NCI-H1694 treated with DMSO at 0.1 percent for 48 hours (cell line): ENCODE measurements at regions not wholly inside any gene's neighbourhood (a gene's known extent, or its start where the extent isn't known, plus 50 kb on each side); places are given as distances from the start of the nearest gene placed in this dataset.

Source experiments
- DNase-seq: peaks from one replicate; lab custom pipeline; 2025; lab: John Stamatoyannopoulos, UW

DNA sequence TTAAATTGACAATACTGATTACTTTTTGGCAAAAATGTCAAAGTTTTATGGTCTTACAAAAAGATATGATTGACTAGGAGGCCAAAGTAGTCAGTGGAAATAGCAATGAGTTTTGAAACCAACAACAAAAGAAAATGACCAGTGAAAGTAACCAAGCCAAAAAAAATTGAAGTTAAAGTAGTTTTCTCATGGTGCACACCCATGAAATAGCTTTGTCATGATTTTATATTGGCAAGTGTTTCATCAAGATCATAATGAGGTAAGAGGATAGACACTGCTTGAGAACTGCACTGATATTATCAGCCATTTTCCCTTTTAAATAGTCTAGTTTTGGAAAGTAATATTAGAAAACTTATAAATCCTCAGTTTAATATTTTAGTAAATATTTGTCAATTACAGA is 206.2 kb upstream of the ADAMTS5 start:
- DNase-seq = no peak

DNA sequence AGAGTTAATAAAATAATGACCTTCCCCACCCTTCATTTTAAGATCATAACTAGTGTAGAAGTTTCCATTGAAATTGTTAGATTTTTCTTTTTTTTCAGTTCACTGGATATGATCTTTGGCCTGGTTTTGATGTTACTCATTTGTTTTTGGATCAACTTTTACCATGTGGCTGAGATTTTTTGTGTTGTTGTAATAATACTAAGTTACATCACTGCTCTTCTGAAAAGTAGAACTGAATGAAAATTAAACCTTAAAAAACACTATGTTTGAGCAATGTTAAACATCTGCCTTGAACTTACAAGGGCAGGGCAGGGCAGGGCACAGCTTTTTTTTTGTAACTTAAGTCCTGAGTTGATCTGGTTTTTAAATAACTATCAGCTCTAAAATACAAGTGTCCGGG is 204.8 kb upstream of the ADAMTS5 start:
- DNase-seq = no peak

DNA sequence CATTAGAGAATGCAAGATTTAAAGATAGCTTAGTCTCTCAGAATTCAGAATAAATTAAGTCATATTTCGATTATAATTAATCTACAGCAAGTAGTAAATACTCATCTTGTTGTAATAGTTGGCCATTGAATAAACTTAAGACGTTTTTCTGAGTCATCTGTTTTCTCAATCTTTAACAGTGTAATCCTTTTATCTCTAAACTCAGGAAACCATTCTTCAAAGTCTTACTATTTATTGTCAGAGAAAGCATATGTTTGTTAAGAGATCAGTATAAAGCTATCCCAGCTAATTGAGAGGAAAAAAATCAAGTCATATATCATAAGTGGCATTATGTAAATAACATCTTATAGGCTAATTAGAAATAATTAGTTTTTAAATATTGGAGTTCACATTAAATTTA is 201.2 kb upstream of the ADAMTS5 start:
- DNase-seq = no peak

DNA sequence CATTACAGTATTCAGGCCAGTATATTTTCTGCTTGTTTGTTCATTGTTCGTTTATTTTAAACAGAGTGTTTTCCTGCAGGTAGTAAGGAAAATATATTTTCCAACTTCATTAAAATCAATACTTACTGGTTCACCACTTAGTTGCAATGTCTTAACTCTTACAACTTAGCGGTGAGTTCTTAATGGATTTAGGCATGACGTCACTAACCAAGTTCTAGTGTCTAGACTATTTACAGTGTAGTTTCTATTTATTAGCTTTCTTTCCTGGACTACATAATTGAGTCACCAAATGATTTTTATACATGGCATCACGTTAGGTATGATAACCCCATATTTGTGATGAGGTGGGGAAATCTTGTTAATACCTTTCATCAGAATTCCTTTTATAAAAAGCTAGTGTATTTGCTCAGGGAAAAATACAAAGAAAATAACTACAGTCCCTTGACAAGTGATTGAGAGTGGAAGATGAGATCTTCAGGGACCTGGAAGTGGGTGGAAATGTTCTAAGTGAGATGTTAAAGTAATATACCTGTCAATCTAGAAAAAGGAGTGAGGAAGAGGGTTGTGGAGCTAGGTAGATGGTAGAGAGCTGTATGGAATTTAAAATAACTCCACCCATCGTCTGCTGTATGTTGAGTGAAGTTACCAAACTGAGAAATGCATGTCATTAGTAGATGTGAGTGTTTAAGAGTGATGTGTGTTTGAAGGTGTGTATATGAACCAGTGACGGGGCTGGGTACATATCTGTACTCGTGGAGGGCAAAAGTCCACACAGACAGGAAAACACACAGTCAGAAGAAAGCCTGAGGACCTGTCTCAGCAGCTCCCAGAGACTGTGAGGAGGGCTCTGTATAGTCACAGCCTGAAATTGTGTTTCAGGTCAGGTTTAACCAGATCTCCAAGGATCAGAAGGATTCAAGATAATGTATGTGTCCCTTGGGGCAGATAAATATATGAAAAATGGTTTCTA is 197.6 kb upstream of the ADAMTS5 start:
- DNase-seq = no peak

DNA sequence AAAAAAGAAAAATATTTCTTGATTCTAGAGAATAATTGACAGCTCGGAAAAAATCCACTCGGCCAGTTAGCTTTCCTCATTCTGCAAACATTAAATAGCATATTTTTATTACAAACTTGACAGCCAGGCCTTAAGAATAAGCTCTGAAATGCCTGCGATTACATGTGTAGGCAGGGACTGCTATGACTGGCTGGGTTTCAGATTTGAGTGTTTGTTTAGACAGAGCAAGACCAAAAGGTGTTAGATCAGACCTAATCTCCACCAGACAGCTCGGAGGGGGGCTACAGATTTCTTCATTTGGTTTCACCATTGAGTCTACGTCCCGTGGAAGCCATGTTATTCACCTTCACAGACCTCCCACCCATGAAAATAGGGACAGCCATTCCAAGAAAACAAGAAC is 192.1 kb upstream of the ADAMTS5 start:
- DNase-seq = no peak

DNA sequence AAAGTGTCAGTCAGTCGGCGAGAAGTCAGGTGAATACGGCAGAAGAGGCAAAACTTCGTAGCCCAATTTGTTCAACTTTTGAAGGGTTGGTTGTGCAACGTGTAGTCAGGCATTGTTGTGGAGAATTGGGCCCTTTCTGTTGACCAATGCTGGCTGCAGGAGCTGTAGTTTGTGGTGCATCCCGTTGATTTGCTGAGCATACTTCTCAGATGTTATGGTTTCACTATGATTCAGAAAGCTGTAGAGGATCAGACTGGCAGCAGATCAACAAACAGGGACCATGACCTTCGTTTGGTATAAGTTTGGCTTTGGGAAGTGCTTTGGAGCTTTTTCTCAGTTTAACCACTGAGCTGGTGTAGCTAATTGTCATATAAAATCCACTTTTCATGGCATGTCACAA is 190.2 kb upstream of the ADAMTS5 start:
- no peak for DNase-seq

DNA sequence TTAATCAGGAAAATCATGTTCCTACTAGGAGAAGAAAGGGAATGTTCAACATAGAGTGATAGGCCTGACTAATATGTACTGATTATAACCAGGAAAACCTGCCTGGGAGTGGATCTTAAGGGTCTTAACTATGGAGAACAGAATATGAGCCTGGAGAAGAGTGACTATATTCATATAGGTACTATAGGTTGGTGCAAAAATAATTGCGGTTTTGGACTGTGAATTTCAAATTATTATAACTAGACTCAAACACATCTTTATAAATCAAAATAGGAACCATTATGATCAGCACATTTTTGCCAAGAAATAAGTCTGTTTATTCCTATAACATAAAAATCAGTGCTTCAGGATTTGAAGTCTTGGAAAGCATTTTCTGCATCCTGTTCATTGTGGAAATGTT is 189.8 kb upstream of the ADAMTS5 start:
- DNase-seq = no peak

DNA sequence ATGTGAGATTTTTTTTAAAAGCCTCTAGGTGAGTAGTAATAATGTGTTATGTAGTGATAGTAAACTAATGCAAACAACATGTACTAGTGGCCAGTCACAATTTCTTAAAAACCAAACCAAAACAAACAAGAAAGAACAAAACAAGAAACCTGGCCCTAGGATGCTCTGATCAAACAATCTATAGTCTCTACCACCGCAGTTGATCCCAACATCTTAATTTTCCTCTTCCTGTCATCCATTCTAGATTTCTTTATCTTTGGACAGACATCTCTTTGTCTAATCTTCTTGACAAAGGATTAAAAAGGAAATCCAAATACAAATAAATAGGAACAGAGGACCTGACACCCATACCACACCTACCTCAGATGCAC is 188.2 kb upstream of the ADAMTS5 start:
- DNase-seq = no peak

DNA sequence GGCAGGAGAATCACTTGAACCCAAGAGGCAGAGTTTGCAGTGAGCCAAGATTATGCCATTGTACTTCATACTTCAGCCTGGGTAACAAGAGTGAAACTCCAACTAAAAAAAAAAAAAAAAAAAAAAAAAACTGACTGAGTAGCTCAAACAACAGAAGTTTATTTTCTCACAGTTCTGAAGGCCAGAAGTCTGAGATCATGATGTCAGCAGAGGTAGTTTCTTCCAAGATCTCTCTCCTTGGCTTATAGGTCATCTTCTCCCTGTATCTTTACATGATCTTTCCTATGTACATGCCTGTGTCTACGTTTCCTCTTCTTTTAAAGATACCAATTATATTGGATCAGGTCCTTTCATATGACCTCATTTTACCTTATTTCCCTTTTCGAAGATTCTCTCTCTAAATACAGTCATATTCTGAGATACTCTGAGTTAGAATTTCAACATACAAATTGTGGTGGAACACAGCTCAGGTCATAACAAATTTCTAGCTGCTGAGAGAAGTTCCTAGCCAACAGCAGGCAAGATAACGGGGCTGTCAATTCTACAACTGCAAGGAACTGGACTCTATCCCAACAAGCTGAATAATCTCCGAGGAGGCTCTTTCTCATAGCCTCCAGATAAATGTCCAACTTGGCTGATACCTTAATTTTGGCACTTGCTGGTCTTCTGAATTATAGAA is 187.7 kb upstream of the ADAMTS5 start:
- no peak for DNase-seq

DNA sequence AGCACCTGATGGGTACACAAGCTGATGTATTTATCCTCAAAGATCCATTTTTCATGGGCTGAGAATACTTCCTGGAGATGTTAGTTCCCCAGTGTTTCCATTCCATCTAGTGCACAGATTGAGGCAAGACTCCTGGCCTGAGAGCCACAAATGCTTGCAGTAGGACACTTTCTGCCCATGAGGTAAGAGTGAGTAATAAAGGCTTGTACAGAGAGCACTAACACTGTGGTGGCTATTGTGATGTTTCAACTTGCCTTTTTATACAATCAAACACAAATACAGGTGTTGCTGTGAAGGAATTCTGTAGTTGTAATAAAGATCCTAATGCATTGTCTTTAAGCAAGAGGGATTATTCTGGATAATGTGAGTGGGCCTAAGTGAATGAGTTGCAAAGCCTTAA is 186.1 kb upstream of the ADAMTS5 start:
- DNase-seq = no peak

DNA sequence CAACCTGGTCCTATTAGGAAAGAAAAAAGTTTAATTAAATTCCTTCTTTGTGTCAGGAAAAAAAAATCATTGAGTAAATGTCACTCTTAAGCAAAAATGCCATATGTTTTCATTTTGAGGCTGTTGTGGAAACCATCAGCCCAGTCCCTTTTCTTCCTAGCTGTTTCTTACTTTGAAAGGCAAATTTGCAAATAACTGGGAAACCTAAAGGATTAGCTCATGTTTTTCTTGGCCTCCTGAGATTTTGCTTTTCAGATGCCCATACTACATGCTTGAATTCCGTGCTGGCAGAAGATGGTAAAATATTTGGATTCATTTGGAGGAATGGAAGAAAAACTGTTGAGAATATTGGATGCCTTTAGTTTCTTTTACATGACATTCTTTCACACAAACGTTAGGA is 182.1 kb upstream of the ADAMTS5 start:
- DNase-seq = no peak

DNA sequence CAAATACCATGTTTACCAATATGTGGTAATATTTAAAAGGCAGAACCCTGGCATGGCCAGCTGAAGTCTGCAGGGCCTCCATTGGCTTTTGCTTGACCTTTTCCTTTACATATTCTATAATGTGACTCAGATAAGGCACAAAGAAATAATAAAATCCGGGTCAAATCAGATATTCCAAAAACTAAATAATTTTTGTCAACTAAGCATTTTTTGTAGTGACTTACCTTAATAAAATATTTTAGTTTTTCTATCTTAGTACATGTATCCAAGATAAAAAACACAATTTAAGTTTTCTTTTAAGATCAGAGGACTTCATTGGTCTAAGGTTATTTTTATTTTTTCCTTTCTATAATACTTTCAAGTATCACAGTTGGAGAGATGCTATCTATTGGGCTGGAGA is 179.4 kb upstream of the ADAMTS5 start:
- no peak for DNase-seq

DNA sequence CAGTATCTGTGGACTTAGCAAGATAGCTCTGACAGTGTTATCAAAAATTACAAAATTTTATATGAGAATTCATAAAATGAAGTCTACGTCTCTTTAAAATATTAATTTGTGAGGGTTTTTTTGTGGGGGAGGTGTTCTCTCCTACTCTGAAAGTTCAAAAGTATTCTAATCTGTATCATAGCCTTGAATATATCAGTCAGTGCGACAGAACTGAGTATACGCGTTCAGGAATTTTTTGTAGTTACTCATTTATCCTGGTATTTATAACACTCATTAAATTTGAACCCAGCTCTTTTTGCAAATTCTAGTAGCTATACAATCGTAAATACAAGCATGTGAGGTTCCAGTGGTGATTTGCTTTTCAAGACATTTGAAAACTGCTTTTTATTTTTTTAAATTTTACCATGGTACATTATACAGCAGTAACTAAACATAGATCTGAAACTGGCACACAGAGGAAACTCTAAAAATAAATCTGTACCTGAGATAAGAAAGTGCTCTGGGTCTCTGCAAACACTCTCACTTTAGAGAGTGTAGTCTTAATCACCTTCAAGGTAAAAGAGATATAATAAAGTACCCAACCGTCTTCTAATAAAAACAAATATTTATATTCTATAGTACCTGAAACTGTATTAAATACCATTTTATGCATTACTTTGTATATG is 178.4 kb upstream of the ADAMTS5 start:
- DNase-seq = no peak

DNA sequence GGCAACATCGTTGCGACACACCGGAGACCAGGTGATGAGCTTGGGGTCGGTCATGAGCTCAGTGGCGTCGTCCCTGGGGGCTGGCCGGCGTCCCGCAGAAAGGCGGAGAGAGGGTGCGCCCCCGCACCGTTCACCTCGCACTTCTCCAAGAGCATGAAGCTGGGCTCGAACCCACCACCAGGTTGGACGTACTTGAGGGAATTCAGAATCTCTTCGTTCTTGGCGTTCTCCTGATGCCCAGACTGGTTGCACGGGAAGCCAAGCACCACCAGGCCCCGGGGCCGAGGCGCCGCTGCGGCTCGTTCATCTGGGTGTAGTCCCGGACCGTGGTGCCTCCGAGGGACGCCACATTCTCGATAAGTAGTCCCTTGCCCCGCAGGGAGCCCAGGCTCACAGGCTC is 176.6 kb upstream of the ADAMTS5 start:
- no peak for DNase-seq

DNA sequence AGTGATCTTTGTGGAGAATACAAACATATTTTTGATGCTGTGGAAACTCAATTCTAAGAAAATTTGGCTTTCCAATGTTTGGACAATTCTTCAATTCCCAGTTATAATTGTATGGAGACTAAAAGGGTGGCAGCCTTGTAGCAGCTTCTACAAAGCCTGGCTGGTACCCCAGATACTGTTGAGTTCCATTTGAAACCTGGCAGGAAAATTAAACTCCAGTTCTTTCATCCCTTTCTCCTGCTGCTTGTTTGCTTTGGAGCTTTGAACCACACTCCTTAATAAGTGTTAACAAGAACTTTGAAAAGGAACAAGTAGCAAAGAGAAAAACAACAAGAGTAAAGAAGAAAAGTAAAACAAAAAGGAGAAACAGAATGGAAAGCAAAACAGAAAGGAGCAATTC is 172.6 kb upstream of the ADAMTS5 start:
- DNase-seq = no peak

DNA sequence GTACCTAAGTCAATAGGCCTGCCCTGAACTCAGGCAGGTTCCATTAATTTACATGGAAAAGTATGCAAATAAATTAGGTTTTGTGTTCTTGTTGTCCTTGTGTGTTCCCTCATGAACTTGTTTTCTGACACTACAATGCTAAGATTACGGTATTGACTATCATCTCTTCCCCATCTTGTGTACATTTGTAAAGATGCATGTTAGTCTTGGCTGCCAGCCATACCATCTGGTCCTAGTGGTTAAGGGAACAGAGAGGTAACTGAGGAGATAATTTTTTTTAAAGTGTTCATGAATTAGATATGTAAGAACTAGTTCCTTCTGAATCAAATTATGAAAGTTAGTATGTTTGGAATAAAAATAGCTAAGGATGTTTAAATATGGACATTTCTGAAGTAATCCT is 167.6 kb upstream of the ADAMTS5 start:
- DNase-seq = peak; percentile 92

DNA sequence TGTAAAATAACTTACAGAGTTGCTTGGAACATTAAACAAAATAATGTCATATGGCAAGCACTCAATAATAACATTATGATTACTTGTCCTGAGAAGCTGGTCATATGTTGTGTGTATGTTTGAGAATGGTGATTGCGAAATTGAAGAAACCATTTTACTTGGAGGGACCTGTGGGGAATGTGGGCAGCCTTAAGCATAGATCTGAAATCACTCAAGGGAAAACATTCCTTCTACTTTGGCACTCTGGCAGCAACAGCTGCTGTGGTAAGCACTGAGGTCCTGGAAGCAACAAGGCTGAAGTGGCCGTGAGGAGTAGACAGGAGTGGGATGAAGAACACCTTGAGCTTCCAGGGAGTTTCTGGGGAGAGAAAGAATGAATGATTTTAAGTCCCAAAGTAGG is 165.4 kb upstream of the ADAMTS5 start:
- no peak for DNase-seq

DNA sequence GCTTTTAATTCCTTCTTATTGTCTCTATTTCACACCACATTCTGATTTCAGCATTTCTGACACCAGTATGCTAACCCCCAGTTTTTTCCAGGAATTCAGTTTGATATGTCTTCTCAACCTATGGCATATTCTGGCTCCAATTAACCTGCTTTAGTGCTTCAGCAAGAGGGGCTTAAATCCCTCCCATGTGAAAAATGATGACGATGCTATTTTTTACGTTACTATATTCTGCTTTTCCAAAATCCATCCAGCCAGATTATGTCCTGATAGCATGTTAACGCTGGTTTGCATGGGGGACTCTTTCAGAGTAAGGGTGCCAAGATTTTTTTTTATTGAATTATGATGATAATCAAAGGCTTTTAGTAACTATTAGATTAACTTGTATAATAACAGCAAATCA is 163.3 kb upstream of the ADAMTS5 start:
- no peak for DNase-seq

DNA sequence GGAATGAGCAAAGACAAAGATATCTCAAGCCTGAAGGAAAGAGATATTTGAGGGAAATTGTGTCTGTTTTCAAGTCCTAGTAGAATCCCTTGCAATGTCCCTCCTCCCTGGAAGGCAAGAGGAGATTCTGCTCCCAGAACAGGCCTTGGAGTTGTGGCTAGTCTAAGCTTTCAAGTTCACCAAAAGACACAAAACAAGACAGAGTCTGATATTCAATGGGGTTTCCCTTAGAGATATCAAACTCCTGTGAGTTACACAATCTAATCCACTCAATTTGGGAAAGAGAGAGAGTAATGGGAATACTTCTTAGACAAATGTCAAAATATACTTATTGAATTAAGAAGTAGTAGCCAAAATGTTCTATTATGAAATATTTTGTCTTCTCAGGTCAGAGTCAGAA is 162.8 kb upstream of the ADAMTS5 start:
- DNase-seq = no peak

DNA sequence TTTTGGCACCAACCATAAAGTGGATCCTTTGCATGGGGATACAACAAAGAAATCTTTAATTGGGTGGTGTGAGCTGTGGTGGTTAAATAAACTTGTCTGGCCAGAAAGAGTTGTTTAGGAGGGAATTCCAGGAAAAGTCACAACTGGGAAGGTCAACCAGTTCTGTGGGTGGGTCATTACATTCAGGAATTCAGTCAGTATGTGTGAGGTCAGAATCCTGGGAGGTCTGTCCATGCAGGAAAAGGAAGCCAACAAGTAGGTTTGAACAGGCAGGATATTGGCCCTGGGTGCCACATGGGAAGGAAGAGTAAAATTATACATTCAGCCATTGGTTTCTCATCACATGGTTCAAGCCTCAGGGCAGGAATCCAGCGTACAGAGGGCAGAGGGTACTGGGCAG is 162.3 kb upstream of the ADAMTS5 start:
- DNase-seq = no peak

DNA sequence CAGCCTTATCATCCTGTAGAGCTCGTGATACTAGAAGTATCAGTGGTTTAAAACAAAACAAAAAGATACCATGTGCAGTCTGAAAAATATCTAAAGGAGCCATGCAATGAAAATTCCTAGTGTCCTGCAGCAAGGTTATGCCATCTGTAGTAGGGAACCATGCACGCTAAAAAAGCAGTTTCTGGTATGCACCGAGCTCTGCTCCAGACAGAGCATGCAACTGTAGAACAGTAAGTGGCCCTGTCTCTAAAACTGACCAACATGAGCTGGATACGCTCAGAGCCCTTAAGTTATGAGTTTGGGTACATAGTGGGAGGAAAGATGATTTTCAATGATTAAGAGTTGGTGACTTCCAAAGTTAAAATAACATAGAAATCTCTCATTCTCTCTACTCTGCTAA is 159.3 kb upstream of the ADAMTS5 start:
- no peak for DNase-seq

DNA sequence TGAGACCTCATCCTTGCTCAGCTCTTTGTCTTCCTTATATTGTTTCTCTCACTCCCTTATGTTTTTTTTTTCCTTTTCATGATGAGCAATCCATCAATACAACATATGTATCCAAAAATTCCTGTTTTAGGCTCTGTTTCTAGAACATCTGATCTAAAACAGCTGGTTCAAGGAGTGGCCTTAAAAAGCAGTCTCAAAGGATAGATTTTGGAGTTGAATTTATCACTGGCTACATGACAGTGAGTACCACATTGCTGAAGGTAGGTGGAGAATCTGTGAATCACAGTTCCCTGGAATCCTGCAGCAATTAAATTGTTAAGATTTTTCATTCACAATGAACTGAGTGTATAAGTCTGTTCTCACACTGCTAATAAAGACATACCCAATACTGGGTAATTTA is 155.8 kb upstream of the ADAMTS5 start:
- DNase-seq = no peak

DNA sequence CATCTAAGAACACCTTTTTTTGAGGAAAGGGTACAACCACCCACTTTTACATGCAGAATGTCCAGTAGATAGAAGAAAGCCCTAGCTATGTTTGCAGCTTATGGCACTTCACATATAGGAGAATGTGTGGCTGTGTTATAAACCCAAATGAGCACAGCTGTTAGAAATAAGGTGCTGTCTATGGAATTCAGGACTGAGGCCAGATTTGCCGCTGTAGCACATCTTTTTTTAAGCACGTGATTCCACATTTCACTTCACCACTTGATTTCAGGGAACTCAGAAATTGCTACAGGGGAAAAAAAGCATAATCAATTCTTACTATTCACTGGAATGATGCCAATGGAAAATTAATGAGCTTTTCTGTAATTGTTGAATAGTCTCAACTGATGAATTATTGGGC is 147.2 kb upstream of the ADAMTS5 start:
- no peak for DNase-seq
